Hematopoietic multipotent progenitor cell treated with erythropoietin and hydrocortisone succinate and interleukin-3 and kit ligand, for 17 days (in vitro differentiated cells): ENCODE measurements at regions not wholly inside any gene's neighbourhood (a gene's known extent, or its start where the extent isn't known, plus 50 kb on each side); places are given as distances from the start of the nearest gene placed in this dataset.
A peak's percentile ranks its signal among the peaks of the same experiment; 100 is the strongest.

Experiments used
- DNase-seq: peaks from one replicate; pipeline ENCODE4 v3.0.0-alpha.2; 2015; ENCODE audit warnings: low spot score

DNA sequence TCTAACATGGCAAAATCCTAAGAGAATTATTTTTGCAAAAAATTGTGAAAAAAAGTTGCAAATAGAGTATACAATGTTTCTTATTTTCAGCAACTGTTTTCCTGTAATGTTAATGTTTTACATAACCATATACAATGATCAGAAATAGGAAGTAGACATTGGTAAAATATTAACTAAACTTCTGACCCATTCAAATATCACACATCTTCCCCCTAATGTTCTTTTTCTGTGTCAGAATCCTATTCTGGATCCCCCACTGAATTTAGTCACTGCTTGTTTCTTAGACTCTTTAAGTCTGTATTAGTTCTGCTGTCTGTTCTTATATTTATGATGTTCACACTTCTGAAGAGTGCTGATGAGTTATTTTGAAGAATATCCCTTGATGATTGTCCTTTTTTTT lies 62.0 kb downstream of the HFE start:
- DNase-seq = no peak

DNA sequence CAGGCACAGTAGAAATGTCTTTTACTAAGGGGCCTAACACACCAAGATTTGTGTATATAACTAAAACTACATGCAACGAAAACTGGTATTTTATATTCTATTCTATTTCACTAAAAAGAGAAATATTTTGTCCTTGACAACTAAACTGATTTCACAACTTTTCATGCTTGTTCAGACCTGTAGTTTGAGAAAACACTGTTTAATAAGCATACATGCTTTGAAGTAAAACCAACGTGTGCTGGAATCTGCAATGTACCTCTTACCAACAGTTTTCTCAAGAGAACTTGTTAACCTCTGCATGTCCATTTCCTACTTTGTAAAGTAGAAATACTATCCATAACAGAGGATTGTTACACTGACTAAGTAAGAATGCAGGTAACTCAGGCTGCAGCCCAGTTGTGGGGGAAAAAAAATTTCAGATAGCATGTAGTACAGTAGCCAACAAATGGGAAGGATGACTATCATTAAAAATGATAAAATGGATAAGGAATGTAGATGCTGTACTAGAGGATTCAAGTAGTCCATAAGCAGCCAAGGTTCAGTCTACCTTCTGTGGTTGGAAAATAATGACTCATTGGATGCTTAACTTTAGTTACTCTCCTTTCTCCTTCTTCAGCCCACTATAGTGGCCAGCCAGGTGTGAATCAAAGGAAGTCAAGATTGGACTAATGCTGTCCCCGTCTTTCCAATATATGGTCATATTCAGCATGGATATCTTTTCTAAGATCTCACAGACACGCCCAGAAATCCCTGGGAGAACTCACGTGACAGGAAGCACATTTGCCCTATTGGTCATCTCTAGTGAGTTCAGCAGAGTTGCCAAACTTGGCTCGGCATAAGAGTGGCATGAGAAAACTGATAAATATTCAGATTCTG lies 65.2 kb downstream of the HFE start:
- DNase-seq = no peak

DNA sequence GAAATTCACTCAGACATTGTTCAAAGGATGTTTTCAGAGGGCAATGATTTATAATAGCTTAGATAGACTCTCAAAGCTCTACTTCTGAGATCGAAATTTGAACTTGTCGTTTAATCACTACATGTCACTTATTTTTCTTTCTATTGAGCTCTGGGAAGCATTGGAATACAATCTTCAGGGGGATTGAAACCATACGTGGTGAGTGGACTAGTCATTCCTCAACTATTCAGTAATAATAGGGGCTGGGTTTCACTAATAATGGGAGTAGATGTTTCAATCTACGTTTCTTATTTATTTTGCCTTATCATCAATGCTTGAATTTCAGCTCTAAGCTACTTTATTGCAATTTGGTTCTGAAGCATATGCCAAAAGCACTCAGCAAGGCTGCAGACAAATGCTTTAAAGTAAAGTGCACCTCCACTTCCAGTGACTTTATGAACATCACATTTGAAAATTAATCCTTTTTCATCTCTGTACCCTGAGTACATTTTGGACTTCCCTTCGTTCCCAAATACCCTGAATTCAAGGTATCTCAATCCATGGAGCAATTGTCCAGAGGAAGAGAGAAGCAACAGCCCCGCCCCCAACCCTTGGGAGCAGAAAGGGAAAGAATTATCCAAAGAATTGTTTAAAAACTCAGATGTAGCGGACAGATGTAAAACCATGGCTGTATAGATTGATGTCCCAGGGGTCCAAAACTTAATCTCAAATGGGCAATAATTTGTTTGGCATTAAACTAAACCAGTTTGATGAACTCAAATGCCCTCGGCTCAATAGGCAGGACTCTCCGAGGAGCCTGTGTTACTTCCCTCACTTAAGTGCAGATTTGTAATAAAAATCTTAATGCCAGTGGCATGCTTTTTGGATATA lies 68.1 kb downstream of the HFE start:
- DNase-seq = peak; percentile 56

- peak; percentile 90 for DNase-seq
Measured at GRCh38 chr6:26156105-26156849, 69.0 kb downstream of the HFE start.

GRCh38 chr6:26156850-26157250 lies 69.6 kb downstream of the HFE start:
- no peak for DNase-seq

GRCh38 chr6:26157251-26158075 lies 70.2 kb downstream of the HFE start:
- DNase-seq = peak; percentile 96

GRCh38 chr6:26158076-26158580 lies 70.9 kb downstream of the HFE start:
- DNase-seq = no peak

- DNase-seq = peak; percentile 76
Measured at GRCh38 chr6:26158581-26159356, 71.5 kb downstream of the HFE start.

- peak; percentile 59 for DNase-seq
Measured at GRCh38 chr6:26159357-26160273, 72.4 kb downstream of the HFE start.

GRCh38 chr6:26161322-26161721 lies 74.1 kb downstream of the HFE start:
- peak; percentile 33 for DNase-seq

DNA sequence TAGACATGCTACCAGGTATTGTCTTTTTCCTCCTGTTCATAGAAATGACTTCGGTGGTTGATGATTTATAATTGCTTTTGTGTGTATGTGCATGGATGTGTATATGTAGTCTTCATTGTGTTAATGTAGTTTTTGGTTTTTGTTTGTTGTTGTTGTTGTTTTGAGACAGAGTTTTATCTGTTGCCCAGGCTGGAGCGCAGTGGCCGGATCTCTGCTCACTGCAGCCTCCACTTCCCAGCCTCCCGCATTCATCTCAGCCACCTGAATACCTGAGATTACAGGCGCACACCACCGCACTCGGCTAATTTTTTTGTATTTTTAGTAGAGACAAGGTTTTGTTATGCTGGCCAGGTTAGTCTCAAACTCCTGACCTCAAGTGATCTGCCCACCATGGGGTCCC lies 75.2 kb downstream of the HFE start:
- DNase-seq = peak; percentile 14

DNA sequence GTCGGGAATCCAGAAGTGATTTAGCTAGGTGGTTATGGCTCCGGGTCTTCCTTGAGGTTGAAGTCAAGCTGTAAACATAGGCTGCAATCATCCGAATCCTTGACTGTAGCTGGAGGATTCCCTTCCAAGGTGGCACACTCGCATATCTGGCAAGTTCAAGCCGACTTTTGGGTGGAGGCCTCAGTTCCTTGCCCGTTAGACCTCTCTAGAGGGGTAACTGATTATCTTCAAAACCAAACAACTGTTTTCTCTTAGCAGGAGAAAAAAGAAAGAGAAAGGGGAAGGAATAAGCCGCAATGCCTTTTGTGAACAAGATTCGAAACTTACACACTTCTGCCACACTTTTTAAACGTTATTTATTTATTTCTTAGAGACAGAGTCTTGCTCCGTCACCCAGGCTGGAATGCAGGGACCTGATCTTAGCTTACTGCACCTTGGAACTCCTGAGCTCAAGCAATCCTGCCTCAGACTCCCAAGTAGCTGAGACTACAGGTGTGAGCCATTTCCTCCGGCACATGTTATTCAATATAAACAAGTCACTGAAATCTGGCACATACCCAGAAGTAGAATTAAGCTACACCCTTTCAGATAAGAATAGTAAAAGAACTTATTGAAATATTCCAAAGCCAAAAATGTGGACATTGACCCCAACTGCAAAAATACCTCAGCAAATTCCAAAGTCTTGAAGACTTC lies 76.3 kb downstream of the HFE start:
- peak; percentile 85 for DNase-seq

DNA sequence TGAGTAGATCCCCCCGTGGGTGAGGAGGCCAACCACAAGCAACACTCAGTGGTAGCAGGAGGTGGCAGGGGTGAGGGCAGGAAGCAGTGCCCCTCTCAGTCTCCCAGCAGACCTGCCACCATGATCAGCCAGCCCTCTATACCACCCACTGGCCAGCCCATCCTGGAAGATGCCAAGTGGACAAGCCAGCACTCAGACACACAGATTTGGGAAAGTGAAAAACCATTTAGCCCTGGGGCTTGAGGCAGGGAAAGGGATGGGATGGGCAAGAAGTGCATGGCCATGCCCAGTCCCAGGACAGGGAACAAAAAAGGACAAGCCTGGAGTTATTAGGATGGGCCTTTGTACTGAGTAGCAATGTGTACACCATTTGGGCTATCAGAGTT lies 76.9 kb downstream of the HFE start:
- no peak for DNase-seq

GRCh38 chr6:26165261-26165790 lies 78.1 kb downstream of the HFE start:
- no peak for DNase-seq

GRCh38 chr6:26170181-26170580 lies 83.0 kb downstream of the HFE start:
- peak; percentile 24 for DNase-seq

GRCh38 chr6:26170951-26171841 lies 84.0 kb downstream of the HFE start:
- peak; percentile 23 for DNase-seq

GRCh38 chr6:26172608-26172968 lies 85.4 kb downstream of the HFE start:
- peak; percentile 74 for DNase-seq

- DNase-seq = peak; percentile 25
Measured at GRCh38 chr6:26173836-26174145, 86.6 kb downstream of the HFE start.
